Left kidney (tissue), 1 donor: ENCODE measurements at regions not wholly inside any gene's neighbourhood (a gene's known extent, or its start where the extent isn't known, plus 50 kb on each side); places are given as distances from the start of the nearest gene placed in this dataset.
A peak's percentile ranks its signal among the peaks of the same experiment; 100 is the strongest.

Experiments used
- DNase-seq: peaks from one replicate; pipeline ENCODE4 v3.0.0-alpha.2; 2013

GRCh38 chr10:132467464-132468149, 70.0 kb upstream of the INPP5A start:
- DNase-seq = no peak

GRCh38 chr10:132468216-132468615, 69.4 kb upstream of the INPP5A start:
- DNase-seq = no peak

GRCh38 chr10:132468651-132469050, 68.9 kb upstream of the INPP5A start:
- no peak for DNase-seq

DNA sequence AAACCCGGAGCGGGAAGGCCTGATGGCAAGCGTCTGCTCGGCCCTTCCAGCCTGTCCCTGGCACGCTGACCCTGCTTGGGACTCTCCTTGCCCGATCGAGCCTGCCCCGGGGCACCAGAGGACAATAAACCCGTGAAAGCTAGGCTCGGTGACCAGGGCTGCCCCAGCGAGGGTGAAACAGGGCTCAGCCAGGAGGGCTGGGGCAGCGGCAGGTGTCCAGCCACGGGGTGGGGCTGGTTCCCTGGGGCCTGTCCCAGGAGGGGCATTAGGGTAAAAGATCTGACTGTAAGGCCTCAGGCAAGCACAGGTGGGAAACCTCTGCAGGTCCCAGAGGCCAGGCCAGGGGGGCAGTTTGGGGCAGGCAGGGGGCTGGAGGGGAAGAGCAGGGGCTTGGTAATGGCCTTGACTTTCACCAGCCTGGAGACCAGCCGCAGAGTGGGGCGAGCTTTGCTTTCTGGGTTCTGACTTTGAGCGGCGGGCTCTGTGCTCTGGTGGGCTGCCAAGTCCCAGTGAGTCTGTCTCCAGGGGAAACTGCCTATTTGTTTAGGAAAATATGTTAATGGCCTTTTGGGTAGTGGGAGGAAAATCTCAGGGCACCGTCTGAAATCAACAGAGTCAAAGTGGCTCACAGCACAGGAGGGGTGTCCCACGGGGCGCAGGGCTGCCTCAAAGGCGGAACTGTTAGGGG, 68.2 kb upstream of the INPP5A start:
- DNase-seq = peak; percentile 57

- no peak for DNase-seq
These were observed 67.0 kb upstream of the INPP5A start for GRCh38 chr10:132470410-132471124.

DNA sequence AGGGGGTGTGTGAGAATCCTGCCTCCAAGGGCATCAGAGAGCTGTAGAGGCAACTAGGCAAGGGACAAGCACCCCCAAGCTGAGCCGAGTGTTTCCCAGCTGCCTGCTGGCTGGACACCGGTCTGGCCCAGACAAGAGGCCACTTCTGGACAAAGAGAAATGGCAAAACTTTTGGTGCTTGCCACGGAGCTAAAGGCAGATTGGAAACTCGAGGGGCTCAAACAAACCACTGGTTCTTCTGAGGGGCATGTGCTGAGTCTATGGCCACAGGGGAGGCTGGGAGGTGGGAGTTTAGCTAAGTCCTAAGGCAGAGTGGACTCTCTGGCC, 66.5 kb upstream of the INPP5A start:
- no peak for DNase-seq

GRCh38 chr10:132471484-132471883, 66.1 kb upstream of the INPP5A start:
- DNase-seq = no peak

- DNase-seq = no peak
These were observed 62.5 kb upstream of the INPP5A start for GRCh38 chr10:132475086-132475485.

DNA sequence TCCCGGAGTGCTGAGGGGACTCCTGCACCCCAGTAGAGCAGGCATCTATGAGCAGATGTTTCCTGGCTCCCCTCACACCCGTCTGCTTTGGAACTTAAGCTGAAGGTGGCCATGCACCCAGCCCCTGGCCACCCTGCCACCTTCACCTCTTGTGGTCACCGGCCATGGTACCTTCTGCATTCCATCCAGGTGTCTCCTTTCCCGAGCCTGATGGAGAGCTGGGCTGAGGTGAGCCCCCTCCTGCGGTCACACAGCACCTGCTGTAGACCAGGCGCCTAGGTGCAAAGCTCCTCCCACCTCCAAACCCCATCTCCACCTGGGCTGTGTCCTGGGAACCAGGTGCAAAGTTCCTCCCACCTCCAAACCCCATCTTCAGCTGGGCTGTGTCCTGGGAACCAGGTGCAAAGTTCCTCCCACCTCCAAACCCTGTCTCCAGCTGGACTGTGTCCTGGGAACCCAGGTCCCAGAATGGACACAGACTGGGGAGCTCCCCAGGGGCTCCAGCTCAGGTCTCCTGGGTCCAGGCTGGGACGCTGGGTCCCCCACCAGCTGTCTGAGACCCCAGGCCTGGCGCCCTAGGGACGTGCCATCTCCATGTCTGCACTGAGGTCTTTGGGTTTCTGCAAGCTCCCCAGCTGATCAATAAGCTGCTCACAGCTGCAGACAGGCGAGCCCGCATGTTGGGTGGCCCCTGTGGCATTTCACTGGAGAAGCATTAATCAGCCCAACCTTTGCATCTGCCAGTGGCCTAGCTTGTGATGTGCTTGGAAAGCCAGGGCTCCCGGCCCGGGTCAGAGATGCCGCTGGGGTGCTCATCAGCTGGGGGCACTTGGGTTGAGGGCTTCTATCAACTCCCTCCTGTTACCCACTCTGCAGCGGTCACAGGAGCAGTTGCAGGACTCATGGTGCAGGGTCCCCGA, 61.2 kb upstream of the INPP5A start:
- DNase-seq = no peak

DNA sequence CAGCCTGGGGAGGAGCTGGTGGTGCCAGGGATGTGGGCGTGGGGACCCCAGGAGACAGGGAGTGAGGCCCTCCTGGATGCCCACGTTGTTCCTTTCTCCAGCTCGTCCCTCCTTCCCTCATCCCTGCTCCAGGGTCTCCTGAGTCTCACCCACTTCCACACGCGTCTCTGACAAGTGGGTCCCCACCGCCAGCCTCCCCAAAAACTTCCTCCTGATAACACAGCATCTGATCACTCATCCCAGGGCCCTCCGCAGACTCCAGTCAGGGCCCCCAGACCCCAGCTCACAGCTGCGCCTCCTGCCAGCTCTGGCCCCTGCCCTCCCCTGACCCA, 60.6 kb upstream of the INPP5A start:
- no peak for DNase-seq

- no peak for DNase-seq
These were observed 59.9 kb upstream of the INPP5A start for GRCh38 chr10:132477398-132478340.

- no peak for DNase-seq
These were observed 59.1 kb upstream of the INPP5A start for GRCh38 chr10:132478341-132479023.

DNA sequence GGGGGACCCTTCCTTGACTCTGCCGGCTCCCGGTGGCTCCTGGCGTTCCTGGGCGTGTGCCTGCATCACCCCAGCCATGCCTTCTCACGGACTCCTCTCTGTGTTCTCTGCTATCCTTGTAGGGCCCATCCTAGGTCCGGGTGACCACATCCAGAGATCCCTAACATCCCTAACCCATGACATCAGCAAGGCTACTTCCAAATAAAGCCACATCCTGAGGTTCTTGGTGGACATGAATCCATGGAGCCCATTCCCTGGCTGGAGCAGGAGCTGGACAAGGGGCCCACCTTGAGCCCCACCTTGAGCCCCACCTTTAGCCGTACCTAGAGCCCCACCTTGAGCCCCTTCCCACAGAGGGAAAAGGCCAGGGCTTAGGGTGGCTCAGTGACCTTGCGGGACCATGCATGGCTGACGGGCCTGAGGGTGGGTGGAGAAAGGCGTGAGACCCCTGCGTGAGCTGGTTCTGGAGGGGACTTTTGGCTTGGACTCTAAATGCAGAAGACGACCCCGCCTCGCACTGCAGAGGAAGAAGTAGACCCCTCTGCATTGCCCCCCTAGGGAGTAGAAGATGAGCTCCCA, 58.5 kb upstream of the INPP5A start:
- no peak for DNase-seq

DNA sequence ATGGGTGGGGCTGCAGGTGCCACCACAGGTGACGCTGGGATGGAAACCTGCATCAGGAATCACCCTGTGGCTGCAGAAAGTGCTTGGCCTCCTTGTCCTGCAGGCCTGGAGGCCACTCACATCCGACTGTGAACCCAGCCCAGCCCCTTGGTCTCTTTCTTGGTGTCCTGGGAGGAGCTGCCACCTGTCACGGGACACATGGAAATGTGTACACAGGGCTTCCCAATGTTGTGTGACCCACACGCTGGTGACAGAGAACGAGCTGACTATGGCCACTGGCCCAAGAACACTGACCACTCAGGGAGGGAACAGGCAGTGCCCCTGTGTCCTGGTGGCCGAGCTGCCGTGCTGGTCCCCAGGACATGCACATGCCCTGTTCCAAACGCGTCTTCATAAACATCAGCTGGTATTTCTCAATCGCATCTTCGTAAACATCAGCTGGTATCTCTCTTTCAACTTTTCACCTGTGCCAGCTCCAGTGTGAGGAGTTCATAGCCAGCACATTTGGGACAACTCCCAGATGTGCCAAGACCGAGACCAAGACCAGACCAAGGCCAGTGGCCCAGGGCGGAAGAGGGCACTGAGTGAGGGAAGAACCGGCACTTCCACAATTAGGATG, 57.9 kb upstream of the INPP5A start:
- no peak for DNase-seq

- DNase-seq = no peak
These were observed 57.2 kb upstream of the INPP5A start for GRCh38 chr10:132480356-132480755.

DNA sequence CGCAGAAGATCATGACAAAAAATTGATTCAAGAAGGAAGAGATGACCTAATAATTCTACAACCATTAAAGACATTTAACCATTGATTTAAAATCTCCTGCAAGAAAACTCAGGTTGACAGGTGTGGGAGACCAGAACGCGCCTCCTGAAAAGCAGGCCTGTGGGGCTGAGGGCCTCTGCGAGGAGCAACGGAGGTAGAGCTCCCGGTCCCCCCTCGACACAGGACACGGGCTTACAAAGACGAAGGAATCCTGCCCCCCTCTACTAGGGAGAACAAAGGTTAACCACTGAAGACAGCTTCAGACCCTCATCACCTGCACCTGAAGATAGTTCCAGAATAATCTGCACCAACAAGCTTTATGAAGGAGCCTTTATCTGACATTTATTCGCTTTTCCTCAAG, 55.9 kb upstream of the INPP5A start:
- DNase-seq = no peak

GRCh38 chr10:132482090-132482800, 55.3 kb upstream of the INPP5A start:
- DNase-seq = no peak

DNA sequence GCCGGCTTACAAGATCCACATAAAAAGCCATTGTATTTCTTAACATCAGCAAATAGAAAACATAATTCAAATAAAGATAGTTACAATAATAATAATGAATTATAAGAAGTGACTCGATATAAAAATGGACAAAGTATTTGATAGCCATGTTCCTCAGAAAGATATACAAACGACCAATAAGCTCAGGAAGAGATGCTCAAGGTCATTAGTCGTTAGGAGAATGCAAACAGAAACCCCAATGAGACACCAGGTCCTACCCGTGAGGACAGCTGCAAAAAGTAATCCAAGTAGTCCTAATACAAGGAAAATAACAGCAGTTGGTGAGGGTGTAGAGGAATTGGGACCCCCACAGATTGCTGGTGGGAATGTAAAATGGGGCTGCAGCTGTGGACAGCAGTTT, 54.2 kb upstream of the INPP5A start:
- DNase-seq = no peak

- DNase-seq = no peak
These were observed 52.7 kb upstream of the INPP5A start for GRCh38 chr10:132484922-132485321.
